HL-60/S4 treated with retinoic acid at 250 ng/mL for 4 days and 3 days (cell line): ENCODE measurements at regions not wholly inside any gene's neighbourhood (a gene's known extent, or its start where the extent isn't known, plus 50 kb on each side); places are given as distances from the start of the nearest gene placed in this dataset.
"Not testable (repeated sequence)": the region's sequence is repeated elsewhere in the genome, so short reads cannot be mapped to it uniquely, and the experiment has no call there.

ENCODE experiments used
- in situ Hi-C: fragments of 300-500 bp; cut with MboI; formaldehyde crosslinking; loops from 2 replicates; pipeline ENCODE4 v1.7.0; 2022; ENCODE audit warnings: low sequenced_read_pairs

DNA sequence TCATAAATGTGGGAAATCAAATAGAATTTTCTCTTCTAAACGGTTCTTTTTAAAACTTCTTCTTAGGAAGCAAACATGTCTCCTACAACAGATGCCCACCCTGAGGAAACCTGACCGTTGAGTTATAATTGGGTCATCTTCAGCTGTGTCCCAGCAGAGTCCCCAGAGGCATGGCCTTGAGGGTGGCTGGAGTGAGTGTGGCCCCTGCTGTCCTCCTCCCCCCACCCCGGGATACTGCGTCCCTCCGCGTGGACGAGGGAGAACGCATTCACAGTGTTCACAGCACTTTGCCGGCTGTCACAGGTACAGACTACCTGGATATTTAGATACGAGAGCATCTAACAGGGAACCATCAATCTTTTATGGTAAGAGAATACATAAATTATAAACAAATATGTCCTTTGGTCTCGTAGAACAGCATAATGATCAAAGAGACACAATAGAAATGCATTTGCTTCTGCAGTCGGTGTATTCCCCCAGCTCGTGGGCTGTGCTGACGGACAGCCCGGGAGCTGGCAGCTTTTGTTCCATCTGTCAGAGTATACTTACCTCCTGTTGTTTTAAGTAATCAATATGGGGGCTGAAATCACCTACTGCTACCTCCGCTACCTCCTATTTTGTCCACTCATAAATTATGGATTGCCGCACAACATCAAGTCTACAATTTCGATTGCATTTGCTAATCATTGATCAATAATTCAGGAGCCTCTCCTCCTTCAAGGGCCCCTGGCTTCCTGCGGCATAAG is 214.7 kb downstream of the IRX2 start:
- in situ Hi-C loops, result no loop called here

- in situ Hi-C loops, result no loop called here
These were observed 216.5 kb downstream of the IRX2 start for GRCh38 chr5:2534970-2535369.

- in situ Hi-C loops, result no loop called here
These were observed 217.2 kb downstream of the IRX2 start for GRCh38 chr5:2534251-2534650.

- in situ Hi-C loops, result not testable (repeated sequence)
These were observed 217.6 kb downstream of the IRX2 start for GRCh38 chr5:2533848-2534247.

DNA sequence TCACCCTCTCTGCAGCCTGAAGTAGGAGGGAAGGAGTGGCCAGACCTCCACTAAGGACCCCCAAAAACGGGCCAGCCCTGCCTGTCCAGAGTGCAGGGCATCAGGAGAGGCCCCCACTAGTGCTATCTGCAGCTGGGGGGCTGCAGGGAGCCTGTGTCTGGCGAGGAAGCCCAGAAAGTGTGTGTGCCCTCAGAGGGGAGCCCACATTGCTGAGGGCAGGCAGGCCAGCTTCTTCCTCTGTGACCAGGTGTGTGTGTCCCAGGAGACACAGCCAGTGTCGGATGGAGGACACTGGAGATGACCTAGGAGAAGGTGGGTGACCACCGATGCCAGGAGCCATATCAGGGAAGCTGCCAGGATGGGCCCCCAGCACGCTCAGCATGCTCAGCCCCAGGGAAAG is 218.7 kb downstream of the IRX2 start:
- in situ Hi-C loops, result no loop called here

- in situ Hi-C loops, result no loop called here
These were observed 220.2 kb downstream of the IRX2 start for GRCh38 chr5:2531318-2531717.

DNA sequence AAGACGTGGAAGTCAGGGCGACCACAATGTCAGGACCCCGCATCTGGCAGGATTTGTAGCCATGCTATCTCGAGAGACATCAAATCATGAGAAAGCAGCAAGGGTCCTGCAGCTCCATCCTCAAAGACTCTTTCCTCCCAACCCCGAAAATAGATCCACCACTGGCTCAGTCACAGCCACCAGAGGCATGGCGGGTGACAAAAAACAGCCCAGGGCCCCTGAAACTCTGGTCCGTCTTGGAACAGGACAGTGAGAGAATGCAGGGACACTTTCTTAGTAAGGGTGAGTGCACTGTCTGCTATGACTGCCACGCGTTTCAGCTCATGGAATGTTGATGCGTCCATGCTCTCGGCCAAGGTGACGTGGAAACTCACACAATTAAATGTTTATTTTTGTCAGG is 220.9 kb downstream of the IRX2 start:
- in situ Hi-C loops, result no loop called here

GRCh38 chr5:2529371-2530092 is 221.9 kb downstream of the IRX2 start:
- in situ Hi-C loops, result no loop called here

GRCh38 chr5:2525351-2525750 is 226.1 kb downstream of the IRX2 start:
- in situ Hi-C loops, result no loop called here

DNA sequence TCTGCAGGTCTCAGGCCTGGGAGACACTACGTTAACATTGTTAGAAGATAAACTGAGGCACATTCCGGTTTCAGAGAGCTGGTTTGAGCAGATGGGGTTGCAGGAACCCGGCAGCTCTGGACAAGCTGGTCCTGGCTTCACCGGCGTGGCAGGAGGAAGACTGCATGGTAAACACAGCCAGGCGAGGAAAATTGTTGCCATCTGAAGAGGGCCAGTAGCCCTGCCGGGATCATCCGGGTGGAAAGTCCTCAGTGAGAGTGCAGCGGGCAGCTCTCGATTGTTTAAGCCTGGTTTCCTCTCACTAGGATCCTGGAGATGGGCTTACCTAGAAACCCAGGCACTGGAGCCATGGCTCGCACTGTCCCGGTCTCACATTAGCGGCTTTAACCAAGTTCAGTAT is 226.9 kb downstream of the IRX2 start:
- in situ Hi-C loops, result no loop called here

GRCh38 chr5:2523180-2523579 is 228.3 kb downstream of the IRX2 start:
- in situ Hi-C loops, result no loop called here

GRCh38 chr5:2522372-2522771 is 229.1 kb downstream of the IRX2 start:
- in situ Hi-C loops, result no loop called here

- in situ Hi-C loops, result no loop called here
These were observed 232.3 kb downstream of the IRX2 start for GRCh38 chr5:2519153-2519552.

- in situ Hi-C loops, result no loop called here
These were observed 234.0 kb downstream of the IRX2 start for GRCh38 chr5:2517451-2517850.

DNA sequence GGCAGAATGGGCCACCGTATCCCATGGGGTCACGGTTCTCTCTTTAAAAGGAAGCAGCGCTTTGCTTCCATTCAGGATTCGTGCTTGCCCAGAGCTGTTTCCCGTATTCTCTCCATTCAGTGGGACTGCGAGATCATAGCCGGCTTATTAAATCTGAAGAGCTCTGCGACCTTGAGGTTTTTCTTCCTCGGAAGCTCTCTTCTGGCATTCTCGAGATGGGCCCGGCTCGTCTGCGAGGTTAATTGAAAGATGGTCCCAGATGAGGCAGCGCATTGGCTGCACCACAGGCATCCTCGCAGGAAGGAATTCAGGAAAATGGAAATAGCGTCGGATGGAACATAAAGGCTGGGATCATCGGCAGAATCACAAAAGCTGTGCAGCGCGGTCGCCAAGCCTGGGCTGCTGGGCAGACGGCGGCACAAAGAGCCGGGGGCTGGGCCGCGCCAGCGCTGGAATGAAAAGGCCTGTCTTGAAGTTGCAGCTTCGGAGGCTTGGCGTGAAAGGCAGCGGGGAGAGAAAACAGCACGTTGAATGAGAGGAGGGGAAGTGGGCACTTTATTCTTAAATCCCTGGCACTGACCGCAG is 236.2 kb downstream of the IRX2 start:
- in situ Hi-C loops, result no loop called here

DNA sequence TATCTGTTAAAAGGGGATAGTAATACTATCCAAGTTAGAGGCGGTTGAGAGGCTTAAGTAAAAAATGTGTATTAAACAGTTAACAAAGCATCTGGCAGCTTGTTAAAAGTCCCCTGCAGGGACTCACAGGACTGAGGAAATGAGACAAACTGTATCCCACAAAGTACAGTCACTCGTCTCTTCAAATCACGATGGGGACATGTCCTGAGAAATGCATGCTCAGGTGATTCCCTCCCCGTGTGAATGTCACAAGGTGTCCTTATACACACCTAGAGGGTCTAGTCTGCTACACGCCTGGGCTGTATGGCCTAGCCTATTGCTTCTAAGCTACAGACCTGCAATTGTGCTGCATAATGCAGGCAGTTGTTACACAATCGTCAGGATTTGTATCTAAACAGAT is 237.0 kb downstream of the IRX2 start:
- in situ Hi-C loops, result no loop called here

DNA sequence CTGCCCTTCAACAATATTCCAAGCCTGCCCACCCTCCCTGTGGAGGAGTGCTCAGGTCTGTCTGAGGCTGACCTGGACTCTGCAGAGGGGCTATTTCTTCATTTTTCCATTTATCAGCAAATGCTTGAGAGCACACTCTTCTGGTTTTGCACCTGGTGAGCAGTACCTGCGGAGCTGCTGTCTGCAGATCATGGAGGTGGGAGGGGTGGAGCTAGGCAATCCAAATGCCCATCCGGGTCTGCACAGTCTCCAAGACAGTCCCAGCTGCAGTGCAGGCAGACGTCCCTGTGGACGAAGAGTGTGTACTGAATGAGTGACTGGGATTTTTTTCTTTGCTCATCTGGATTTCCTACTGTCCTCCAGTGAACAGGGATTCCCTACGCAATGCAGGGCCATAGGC is 239.8 kb downstream of the IRX2 start:
- in situ Hi-C loops, result no loop called here

DNA sequence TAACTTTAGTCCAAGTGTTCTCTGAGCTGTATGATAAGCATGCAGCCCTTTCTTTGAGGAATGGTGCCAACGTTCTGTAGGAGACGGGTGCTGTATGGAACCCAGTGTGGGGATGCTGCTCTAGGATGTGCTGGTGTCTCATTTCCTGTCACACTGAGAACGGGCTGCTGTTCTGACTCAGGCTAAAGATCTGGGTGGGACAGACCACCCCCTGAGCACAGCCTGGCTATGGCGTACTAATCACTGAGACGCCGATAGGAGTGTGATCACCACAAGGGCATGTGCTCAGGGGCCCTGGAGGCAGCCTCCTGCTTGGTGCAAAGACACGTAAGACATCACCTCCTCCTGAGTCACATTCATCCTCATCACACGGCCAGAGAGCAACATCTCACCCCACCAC is 240.4 kb downstream of the IRX2 start:
- in situ Hi-C loops, result no loop called here

GRCh38 chr5:2509527-2509926 is 241.9 kb downstream of the IRX2 start:
- in situ Hi-C loops, result no loop called here

DNA sequence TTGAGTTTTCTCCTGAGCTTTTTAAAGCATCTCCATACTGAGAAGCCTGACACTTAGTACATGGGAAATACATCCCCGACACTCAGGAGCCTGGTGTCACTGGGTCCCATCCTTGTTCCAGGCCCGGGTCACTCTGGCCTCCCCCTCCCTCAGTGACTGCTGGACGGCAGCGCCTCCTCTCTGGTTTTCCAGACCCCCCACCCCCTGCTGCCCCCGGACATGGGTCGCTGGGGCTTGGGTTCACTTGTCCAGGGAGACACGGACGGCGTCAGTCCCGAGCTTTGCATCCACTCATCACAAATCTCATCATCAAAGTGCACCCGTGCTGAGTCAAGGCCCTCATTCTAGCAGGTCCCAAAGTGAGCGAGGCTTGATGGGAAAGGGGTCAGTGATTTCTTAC is 243.0 kb downstream of the IRX2 start:
- in situ Hi-C loops, result no loop called here

DNA sequence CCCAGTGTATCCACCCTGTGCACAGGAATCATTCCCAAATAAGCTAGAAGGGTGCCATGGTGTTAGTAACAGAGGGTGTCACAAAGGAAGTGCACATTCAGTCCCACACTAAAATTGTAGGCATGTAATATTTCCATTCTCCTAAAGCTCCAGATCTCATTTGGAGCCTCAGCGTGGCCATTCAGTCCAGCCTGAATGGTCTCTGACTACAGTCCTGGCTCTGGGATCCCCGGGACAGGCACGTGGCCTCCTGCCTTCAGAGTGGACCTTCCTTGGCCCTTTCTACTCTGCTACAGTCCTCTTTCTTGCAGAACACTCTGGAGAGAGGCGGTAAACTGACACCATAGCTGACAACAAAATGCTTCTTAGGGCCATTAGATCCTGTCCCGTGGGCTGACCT is 243.9 kb downstream of the IRX2 start:
- in situ Hi-C loops, result no loop called here

GRCh38 chr5:2506603-2507002 is 244.9 kb downstream of the IRX2 start:
- in situ Hi-C loops, result no loop called here
